ENCODE measurements at regions not wholly inside any gene's neighbourhood (a gene's known extent, or its start where the extent isn't known, plus 50 kb on each side); places are given as distances from the start of the nearest gene placed in this dataset.
"Not testable (repeated sequence)": the region's sequence is repeated elsewhere in the genome, so short reads cannot be mapped to it uniquely, and the experiment has no call there.

DNA sequence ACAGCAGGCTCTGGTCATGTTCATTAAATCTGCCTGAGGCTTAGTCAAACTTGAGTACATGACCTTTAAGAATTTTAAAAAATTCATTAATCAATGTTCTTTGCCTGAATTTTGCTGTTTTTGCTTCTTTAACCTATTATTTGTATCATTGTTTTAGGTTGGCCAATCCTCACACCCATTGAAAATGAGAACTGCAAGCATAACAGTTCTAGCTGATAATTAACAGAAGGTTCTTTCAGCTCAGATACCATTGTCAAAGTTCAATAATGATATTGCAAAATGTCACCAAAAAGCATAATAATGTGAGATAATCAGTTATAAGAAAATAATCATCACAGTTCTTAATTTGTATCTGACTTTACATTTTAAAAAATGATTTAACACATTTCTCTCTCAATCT lies 583.1 kb downstream of the TFAP2A start:
- DNase-seq (ENCODE audit: low read depth in 3 of 3), result no peak

DNA sequence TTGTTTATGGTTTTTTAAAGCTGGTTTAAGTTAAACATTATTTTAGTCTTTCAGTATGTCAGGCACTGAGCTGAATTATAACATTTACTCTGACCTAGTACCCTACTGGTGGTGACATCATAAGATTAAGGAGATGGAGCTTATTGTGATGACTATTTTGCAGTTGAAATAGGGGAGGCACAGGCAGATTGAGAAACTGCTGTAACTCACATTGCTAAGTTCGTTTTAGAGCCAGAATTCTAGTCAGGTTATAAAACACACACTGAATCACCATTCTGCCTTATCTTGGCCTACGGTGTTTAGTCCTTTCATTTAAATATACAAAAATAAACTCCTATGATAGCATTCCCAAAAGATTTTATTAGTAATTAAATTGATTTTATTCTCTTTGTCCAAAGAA lies 584.1 kb downstream of the TFAP2A start:
- DNase-seq (ENCODE audit: low read depth in 3 of 3), result no peak

DNA sequence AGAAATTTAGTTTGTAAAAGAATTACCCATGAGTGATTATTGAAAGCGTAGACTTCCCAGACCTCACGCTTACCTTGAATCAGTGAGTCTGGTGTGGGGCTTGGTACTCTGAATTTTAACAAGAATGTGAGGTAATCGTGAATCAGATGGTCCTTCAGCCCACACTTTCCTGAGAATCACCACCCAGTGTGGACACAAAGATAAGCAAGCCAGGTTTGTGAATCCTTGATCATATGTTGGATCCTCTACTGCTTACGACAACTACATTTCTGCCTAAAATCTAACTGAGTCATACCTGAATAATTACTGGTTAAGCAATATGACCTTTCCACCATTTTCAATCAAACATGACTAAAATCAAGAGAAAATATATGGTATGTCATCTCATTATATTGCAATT lies 589.3 kb downstream of the TFAP2A start:
- DNase-seq (ENCODE audit: low read depth in 3 of 3), result no peak

DNA sequence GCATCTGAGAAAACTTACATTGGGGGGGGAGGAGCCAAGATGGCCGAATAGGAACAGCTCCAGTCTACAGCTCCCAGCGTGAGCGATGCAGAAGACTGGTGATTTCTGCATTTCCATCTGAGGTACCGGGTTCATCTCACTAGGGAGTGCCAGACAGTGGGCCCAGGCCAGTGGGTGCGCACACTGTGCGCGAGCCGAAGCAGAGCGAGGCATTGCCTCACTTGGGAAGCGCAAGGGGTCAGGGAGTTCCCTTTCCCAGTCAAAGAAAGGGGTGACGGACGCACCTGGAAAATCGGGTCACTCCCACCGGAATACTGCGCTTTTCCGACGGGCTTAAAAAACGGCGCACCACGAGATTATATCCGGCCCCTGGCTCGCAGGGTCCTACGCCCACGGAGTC lies 604.1 kb downstream of the TFAP2A start:
- not testable (repeated sequence) for DNase-seq (ENCODE audit: low read depth in 3 of 3)

DNA sequence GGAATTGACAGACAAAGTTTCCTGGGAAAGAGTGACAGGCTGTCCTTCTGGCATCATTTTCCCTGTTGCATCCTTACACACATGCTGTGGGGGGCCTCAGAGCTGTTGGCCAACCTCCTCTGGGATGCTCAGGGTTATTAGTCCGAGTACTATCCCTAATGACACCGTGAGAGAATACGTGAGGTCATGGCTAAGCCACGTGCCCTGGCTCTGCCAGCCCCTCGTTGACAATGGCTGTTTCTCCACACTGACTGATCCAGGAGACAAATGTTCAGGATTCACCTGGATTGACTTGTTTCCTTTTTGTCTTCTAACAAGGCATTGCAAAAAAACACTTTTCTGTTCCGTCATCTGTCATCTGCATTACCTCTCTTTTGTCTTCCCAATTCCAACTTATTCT lies 604.6 kb downstream of the TFAP2A start:
- DNase-seq (ENCODE audit: low read depth in 3 of 3), result no peak

DNA sequence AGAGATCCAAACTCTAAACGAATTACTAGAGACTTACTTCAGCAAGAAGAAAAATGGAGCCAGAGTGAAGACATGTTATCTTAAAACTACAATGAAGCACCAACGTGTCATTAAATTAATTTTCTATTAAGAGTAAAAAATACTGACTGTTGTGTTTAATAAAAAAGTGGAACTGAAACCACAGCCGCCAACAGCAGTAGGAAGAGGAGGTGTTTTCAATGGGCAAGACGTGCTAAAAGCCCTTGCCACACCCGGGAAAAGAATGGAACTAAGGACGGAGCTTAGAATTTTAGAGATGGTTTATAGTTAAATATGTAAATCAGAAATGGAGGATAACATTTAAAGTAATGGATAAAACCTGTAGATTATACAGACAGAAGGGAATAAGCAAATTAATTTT lies 608.7 kb downstream of the TFAP2A start:
- DNase-seq (ENCODE audit: low read depth in 3 of 3), result no peak

DNA sequence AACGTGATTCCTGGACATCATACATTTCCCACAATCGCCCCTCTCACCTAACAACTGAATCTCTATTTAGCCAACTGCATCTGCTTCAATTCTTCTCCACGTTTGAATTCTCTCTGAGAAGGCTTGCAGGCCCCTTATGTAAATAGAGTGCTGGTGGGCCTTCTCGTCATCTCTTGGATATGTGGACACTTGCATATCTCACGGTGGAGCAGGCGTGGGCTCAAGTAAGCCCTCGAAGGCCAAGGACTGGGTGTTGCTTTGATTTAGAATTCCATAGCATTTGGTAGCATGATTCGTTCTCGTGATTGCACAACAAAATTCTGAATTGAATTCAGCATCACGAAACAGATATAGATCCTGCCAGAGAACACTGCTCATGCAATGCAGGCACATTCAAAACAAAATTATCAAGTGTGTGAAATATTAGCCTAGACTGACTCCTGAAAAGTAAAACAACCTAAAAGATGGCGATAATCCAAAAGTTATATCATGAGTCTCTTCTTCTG lies 613.6 kb downstream of the TFAP2A start:
- DNase-seq (ENCODE audit: low read depth in 3 of 3), result no peak

DNA sequence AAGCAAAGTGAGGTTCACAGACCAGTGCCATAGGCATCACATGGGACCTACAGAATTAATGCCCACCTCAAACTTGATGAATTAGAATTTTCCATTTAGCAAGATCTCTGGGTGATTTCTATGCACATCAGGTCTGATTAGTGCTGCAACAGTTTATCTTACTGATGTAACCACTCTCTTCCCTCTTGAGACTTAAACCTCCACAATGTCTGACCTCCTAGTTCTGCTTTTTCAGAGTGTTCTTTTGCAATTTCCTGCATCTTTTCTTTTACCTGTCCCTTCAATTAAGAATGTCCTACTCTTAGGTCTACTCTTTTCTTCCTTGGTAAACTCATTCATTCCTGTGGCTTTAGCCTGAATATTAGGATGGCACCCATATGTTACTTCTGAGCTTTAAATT lies 615.3 kb downstream of the TFAP2A start:
- no peak for DNase-seq (ENCODE audit: low read depth in 3 of 3)

DNA sequence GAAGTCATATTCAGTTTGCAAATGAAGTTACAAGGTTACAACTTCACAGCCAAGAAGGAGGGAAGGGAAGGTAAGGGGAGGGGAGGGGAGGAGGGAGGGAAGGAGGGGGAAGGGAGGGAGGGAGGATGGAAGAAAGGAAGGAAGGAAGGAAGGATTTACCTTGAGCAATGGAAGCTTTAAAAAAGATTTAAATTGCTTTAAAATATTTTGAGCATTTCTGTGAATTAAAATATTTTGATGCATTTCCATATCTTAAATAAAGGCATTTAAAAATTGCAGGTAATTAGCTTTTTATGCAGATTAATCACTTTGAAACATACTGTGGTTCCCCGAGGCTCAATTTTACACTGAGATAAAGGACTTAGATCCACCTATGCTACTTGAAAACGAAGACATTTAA lies 618.0 kb downstream of the TFAP2A start:
- no peak for DNase-seq (ENCODE audit: low read depth in 3 of 3)

DNA sequence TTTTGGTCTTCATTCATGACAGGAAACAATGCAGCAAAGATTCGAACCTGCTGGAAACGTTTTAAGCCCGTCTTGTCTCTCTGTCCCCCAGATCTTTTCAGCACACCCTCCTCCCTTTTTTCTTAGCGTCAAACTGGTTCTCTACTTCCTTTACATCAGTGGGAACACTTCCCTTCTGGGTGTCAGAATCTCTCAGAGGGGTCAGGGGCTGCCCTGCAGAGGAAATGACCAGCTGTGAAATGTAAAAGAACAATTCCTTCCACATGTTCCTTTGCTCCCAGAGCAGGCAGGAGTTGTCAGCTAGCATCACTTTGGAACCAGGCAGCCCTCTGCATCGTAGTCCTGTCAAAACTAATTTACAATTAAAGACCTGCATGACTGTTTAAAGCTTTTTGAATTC lies 619.0 kb downstream of the TFAP2A start:
- no peak for DNase-seq (ENCODE audit: low read depth in 3 of 3)

DNA sequence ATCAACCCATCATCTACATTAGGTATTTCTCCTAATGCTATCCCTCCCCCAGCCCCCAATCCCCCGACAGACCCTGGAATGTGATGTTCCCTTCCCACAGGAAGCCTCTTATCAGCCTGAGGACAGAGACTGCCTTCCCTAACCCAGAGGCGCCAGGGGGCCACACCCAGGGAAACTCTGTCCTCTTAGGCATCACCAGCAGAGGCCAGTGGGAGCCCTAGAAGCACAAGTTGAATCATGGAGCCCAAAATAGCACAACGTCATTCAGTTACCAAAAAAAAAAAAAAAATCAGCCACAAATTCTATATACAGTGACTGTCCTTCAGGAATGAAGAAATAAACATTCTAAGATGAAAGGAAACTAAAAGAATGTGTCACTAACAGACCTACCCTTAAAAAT lies 625.7 kb downstream of the TFAP2A start:
- DNase-seq (ENCODE audit: low read depth in 3 of 3), result no peak

DNA sequence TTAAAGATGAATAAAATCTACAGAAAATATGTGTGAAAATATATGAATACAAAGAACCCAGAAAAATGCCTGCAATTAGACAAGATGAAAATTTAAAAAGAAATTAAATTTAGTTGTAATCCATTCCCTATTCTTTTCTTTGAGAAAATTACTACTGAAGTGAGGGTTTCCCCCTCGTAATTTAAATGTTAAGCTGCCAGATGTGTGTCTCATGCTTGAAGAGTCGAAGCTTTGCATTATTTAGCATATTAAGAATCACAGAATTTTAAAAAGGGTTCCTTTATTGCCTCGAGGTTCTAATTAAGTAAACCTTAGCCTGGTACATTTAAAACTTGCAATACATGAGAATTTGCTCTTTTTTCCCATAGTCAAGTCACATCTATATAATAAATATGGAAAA lies 630.1 kb downstream of the TFAP2A start:
- no peak for DNase-seq (ENCODE audit: low read depth in 3 of 3)

DNA sequence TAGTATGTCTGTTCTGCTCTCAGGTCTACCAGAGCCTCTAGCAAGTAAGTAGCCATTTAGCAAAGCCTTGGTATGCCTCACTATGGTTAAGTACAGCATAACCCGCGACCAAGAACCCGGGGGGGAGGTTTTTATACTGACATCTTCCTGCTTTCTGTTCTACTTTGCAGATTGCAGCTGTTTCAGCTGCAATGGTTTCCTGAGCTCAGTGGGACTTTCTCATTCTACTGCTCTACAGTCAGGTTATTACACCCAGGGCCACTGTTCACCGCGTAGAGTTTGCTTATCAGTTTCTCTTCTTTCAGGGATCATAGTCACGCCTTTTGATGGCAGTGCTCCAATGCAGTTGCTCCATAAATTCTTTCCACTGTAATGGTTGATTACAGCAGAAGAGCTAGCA lies 631.3 kb downstream of the TFAP2A start:
- DNase-seq (ENCODE audit: low read depth in 3 of 3), result no peak

DNA sequence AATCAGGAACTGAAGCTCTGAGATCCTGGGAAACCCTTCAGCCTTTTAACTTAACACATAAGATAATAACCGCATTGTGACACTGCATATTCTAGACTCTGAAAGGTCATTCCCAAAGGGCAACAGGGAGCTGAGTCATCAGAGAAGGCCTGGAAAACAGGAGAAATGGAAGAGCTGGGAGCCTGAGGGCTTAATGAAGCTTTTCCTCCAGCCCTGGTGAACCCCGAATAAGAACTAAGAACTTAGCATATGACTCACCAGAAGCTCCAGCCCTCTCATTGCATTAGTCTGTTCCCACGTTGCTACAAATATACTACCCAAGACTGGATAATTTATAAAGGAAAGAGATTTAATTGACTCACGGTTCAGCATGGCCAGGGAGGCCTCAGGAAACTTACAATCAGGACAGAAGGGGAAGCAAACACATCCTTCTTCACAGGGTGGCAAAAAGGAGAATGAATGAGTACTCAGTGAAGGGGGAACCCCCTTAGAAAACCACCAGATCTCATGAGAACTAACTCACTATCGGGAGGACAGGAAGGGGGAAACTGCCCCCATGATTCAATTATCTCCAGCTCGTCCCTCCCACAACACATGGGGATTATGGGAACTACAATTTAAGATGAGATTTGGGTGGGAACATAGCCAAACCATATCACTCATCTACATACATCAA lies 648.5 kb downstream of the TFAP2A start:
- DNase-seq (ENCODE audit: low read depth in 3 of 3), result no peak

DNA sequence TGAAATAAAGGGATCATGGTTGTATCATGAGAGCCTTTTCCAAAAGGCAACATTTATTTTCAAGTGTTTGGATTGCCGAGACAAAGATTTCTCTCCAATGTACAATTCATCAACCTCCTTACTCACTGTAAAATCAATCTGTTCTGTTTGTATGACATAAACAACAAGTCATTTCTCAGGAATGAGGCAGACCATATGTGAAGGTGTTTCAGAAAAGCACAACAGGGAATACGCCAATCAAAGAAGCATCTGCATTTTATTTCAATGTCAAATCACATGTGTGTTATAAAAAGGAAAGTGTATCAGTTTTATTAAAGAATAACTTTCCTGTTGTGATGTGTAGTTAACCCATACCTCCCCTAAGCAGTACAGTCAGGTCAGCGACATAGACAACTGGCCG lies 653.7 kb downstream of the TFAP2A start:
- no peak for DNase-seq (ENCODE audit: low read depth in 3 of 3)

DNA sequence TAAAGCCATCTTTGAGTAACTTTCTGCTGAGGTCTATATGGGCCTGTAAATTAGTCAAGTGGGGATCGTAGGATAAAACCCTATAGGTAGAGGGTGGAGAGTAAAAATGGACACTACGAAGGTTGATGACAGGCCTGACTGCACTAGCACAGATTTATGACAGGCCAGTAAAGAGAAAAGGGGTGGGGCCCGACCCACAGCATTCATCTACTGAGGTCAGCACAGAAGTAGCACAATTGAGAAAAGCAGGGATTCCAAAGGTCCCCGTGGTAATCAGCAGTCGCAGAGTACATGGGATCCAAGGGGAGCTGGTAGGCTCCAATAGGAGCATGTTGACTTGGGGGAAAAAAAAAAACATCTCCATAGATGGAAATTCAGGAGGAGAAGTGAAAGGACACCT lies 660.4 kb downstream of the TFAP2A start:
- no peak for DNase-seq (ENCODE audit: low read depth in 3 of 3)

DNA sequence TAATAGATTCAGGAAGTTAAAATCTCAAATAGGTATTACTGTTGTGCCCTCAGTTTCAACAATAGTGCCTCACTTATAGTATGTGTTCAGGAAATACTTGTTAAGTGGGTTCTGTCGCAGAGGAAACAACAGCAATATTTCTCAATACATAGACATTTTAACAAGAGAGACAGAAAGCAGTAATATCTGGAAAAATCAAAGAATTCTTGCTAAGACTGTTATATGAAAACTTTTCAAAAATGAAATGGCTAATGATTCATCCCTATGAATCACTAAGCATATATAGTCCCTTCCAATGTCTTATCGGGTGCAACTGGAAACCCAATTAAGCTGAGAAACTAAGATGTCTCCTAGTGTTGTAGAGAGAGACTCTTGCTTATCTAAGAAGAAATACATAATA lies 668.9 kb downstream of the TFAP2A start:
- no peak for DNase-seq (ENCODE audit: low read depth in 3 of 3)

DNA sequence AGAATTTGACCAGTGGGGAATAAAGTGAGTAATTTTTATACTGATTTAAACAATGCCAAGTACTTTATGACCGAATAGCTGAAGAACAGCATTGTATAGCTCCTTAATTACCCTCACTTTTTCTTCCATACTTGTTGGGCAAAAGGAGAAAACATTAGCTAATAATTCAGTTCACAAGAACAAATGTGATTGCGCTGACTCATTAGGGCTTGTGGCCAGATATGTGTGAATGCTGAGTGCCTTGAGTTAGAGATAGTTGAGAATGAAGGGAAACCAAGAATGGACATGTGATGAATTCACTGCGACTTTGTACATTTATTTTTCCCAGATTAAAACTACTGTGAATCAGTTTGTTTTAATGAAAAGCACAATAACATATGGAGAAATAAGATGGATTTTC lies 669.4 kb downstream of the TFAP2A start:
- no peak for DNase-seq (ENCODE audit: low read depth in 3 of 3)

DNA sequence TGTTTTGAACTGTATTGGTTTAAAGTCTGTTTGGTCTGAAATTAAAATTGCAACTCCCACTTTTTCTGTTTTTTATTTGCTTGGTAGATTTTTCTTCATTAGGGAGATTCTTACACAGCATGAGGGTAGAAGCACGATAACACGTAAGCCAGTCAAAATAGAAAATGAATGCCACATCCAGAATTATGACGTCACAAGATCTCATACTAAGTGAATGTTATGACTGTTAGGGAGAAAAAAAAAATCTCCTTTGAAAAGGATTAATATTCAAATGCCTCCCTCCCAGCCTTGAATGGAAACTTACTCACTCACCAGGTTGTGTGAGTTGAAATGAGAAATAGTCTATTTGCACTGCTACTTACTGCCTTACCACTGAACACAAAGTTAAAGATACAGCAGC lies 670.8 kb downstream of the TFAP2A start:
- DNase-seq (ENCODE audit: low read depth in 3 of 3), result no peak

DNA sequence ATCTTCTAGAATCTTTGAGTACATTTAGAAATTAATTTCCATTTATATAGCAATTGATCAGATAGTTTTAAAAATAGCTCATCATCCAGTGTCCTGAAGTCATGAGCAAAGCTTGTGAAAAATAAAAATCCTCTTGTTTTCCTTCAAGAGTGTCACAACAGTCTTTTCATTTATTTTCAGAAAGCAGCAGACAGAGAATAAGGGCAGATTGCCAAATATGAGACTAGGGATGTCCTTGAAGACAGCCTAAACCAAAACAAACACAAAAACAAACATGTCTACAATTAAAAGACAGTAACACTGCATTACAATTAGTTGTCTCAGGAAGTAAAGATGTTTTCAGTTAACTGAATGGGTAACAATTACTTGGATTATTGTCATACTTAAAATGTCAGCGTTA lies 682.8 kb downstream of the TFAP2A start:
- no peak for DNase-seq (ENCODE audit: low read depth in 3 of 3)

DNA sequence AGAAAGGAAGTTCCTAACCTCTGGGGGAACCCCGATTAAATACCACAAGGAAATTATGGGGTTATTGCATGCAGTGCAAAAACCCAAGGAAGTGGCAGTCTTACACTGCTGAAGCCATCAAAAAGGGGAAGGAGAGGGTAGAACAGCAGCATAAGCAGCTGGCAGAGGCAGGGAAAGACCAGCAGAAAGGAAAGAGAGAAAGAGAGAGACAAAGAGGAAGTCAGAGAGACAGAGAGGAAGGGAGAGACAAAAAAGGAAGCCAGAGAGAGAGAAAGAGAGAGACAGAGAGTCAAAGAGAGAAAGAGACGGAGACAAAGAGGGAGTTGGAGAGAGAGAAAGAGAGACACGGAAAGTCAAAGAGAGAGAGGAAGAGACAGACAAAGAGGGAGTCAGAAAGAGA lies 689.1 kb downstream of the TFAP2A start:
- not testable (repeated sequence) for DNase-seq (ENCODE audit: low read depth in 3 of 3)

DNA sequence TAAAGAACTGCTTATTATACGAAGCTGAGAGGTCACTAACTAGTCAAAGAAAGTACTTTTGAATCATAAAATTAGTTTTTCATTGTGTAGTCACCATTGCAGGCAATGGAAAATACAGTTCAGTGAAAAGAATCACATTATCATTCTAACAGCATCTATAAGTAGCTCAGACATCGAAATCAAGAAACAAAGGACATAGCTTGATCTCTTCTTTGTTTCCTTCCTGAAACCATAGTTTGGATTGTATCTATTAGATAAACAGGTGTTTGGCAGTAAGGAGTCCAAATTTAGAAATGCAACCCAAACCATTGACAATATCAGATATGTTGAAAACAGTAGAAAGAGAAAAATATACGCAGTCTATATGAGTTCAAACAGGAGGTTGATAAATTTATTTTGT lies 697.3 kb downstream of the TFAP2A start:
- DNase-seq (ENCODE audit: low read depth in 3 of 3), result no peak

DNA sequence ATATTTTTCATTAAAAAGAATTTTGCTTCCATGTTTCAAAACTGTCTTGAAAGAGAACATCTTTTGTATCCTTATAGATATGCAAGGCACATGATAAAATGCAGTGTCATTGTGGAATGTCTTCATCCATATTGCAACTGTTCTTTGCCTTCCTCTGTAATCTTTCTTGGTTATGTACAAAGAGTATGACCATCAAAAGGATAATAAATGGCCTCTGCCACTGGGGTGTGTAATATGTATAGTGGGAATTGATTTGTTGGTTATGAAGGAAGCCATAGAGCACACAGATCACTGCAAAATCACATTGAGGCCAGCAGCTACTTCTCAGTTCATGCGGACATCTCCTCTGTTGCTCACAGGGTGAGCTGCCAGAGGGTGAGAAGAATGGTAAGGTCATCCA lies 703.5 kb downstream of the TFAP2A start:
- no peak for DNase-seq (ENCODE audit: low read depth in 3 of 3)

DNA sequence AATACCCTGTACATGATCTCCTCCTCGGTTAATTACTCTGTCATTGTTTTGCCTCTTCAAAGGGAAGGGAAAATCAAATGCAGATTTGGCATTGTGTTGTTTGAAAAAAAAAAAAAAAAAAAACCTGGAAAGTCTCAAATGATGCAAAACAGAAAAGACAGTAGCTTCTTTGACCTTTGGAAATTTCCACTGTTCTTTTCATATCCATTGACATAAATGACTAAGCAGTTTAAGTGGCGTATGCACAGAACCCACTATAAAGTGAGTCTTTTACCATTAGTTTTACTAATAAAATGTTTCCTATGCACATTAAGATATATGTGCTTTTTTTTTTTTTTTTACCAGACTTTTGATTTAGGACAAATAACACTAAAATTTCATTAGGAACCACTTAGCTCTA lies 704.3 kb downstream of the TFAP2A start:
- no peak for DNase-seq (ENCODE audit: low read depth in 3 of 3)
